ENCODE measurements at regions not wholly inside any gene's neighbourhood (a gene's known extent, or its start where the extent isn't known, plus 50 kb on each side); places are given as distances from the start of the nearest gene placed in this dataset.

DNA sequence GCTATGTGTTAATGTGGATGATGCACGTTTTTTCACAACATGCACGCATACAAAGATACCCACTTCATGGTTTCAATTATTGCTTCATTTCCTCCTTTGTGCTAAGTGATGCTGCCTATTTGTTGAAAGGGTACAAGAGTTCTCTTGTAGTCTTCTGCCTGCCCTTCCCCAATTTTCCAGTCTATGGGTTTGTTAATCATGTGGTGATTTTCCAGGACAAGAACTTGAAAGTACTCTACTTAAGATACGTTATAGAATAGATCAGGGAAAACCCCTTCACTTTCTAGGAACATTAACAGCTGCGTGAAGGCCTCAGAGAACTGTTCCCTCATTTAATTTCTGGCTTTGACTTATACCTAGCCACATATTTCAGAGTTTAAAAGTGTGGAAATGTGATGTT lies 52.1 kb upstream of the SLC44A3 start:
- TF ChIP-seq RAD21 (IDR thresholded peaks at IDR 0.05; ENCODE audit: low read length) = no peak
- TF ChIP-seq POLR2A (IDR thresholded peaks at IDR 0.05; ENCODE audit: low read depth, low read length) = no peak
- TF ChIP-seq, protein P1, sequence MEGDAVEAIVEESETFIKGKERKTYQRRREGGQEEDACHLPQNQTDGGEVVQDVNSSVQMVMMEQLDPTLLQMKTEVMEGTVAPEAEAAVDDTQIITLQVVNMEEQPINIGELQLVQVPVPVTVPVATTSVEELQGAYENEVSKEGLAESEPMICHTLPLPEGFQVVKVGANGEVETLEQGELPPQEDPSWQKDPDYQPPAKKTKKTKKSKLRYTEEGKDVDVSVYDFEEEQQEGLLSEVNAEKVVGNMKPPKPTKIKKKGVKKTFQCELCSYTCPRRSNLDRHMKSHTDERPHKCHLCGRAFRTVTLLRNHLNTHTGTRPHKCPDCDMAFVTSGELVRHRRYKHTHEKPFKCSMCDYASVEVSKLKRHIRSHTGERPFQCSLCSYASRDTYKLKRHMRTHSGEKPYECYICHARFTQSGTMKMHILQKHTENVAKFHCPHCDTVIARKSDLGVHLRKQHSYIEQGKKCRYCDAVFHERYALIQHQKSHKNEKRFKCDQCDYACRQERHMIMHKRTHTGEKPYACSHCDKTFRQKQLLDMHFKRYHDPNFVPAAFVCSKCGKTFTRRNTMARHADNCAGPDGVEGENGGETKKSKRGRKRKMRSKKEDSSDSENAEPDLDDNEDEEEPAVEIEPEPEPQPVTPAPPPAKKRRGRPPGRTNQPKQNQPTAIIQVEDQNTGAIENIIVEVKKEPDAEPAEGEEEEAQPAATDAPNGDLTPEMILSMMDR (conservative IDR thresholded peaks at IDR 0.05; ENCODE audit: low read depth, low read length) = no peak
